C4-2B (cell line): ENCODE measurements at regions not wholly inside any gene's neighbourhood (a gene's known extent, or its start where the extent isn't known, plus 50 kb on each side); places are given as distances from the start of the nearest gene placed in this dataset.

Experiments
- H3K27ac ChIP-seq: fragments of 450-650 bp; 2 replicates; pipeline ENCODE4 v1.5.1; 2017
- ZFX ChIP-seq: fragments of 450-650 bp; IDR thresholded peaks from 2 replicates; pipeline ENCODE4 v1.6.1; 2017
- TF ChIP-seq, protein P1 (sequence below): fragments of 450-650 bp; conservative IDR thresholded peaks from 2 replicates; pipeline ENCODE4 v1.5.1; 2017; ENCODE audit warnings: mild to moderate bottlenecking

GRCh38 chr15:94745371-94745770 is 514.0 kb downstream of the MCTP2 start:
- TF ChIP-seq ZFX: no peak
- TF ChIP-seq, protein P1, sequence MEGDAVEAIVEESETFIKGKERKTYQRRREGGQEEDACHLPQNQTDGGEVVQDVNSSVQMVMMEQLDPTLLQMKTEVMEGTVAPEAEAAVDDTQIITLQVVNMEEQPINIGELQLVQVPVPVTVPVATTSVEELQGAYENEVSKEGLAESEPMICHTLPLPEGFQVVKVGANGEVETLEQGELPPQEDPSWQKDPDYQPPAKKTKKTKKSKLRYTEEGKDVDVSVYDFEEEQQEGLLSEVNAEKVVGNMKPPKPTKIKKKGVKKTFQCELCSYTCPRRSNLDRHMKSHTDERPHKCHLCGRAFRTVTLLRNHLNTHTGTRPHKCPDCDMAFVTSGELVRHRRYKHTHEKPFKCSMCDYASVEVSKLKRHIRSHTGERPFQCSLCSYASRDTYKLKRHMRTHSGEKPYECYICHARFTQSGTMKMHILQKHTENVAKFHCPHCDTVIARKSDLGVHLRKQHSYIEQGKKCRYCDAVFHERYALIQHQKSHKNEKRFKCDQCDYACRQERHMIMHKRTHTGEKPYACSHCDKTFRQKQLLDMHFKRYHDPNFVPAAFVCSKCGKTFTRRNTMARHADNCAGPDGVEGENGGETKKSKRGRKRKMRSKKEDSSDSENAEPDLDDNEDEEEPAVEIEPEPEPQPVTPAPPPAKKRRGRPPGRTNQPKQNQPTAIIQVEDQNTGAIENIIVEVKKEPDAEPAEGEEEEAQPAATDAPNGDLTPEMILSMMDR: no peak
- H3K27ac ChIP-seq: no peak overlapping the region

- H3K27ac ChIP-seq: no peak overlapping the region
- TF ChIP-seq, protein P1: no peak
- no peak for TF ChIP-seq ZFX
Observed at GRCh38 chr15:94747510-94747909, 516.1 kb downstream of the MCTP2 start.

GRCh38 chr15:94749811-94750617 is 518.7 kb downstream of the MCTP2 start:
- TF ChIP-seq ZFX: no peak
- TF ChIP-seq, protein P1: no peak
- H3K27ac ChIP-seq: no peak overlapping the region

GRCh38 chr15:94760348-94760747 is 529.0 kb downstream of the MCTP2 start:
- TF ChIP-seq ZFX: no peak
- TF ChIP-seq, protein P1: no peak
- no peak overlapping the region for H3K27ac ChIP-seq

GRCh38 chr15:94761574-94761973 is 530.2 kb downstream of the MCTP2 start:
- TF ChIP-seq ZFX: no peak
- TF ChIP-seq, protein P1: no peak

GRCh38 chr15:94769089-94769488 is 537.7 kb downstream of the MCTP2 start:
- H3K27ac ChIP-seq: no peak overlapping the region
- TF ChIP-seq ZFX: no peak
- TF ChIP-seq, protein P1: no peak

More at GRCh38 chr15:94761574-94761973, 530.2 kb downstream of the MCTP2 start:
- H3K27ac ChIP-seq: no peak overlapping the region

- H3K27ac ChIP-seq: no peak overlapping the region
- TF ChIP-seq, protein P1: no peak
- no peak for TF ChIP-seq ZFX
Observed at GRCh38 chr15:94770199-94770598, 538.8 kb downstream of the MCTP2 start.
